Kidney (tissue), 13 donors: ENCODE measurements at regions not wholly inside any gene's neighbourhood (a gene's known extent, or its start where the extent isn't known, plus 50 kb on each side); places are given as distances from the start of the nearest gene placed in this dataset.

Experiments
- DNase-seq, 5 donors: peaks; one replicate each; pipeline ENCODE4 v3.0.0-alpha.2; 2013 to 2020
- FAIRE-seq: peaks from 2 replicates; lab custom pipeline; 2012; peaks lifted over from hg19 to GRCh38; lab: Jason Lieb, UNC
- H3K27ac ChIP-seq, 2 donors: one replicate each; pipeline ENCODE4 v1.7.0; 2013; ENCODE audit warnings: low read depth in 2 of 2, low read length in 2 of 2, inconsistent platforms in 1 of 2
- H3K27me3 ChIP-seq: one replicate; pipeline ENCODE4 v1.7.1; 2013; ENCODE audit warnings: low read length, inconsistent platforms; ENCODE audit not compliant: control insufficient read depth, insufficient read depth
- H3K36me3 ChIP-seq, 3 donors: one replicate each; pipeline versions ENCODE4 v1.7.0 to v1.7.1; 2013; ENCODE audit warnings: low read length in 3 of 3, control low read depth in 1 of 3, inconsistent platforms in 1 of 3; ENCODE audit not compliant: insufficient read depth in 3 of 3, control insufficient read depth in 2 of 3
- H3K4me1 ChIP-seq, 3 donors: one replicate each; pipeline versions ENCODE4 v1.7.0 to v1.7.1; 2013; ENCODE audit warnings: low read length in 3 of 3, inconsistent platforms in 1 of 3, low read depth in 1 of 3; ENCODE audit not compliant: control insufficient read depth in 2 of 3, insufficient read depth in 2 of 3
- H3K4me3 ChIP-seq, 3 donors: one replicate each; pipeline versions ENCODE4 v1.7.0 to v1.8.1; 2013; ENCODE audit warnings: low read length in 3 of 3, control low read depth in 1 of 3, inconsistent platforms in 1 of 3
- H3K9ac ChIP-seq, 3 donors: one replicate each; pipeline versions ENCODE4 v1.7.0 to v1.7.1; 2013; ENCODE audit warnings: low read length in 3 of 3, control low read depth in 1 of 3, inconsistent platforms in 1 of 3
- H3K9me3 ChIP-seq, 3 donors: one replicate each; pipeline versions ENCODE4 v1.7.0 to v1.7.1; 2013; ENCODE audit warnings: low read length in 3 of 3, control low read depth in 1 of 3, inconsistent platforms in 1 of 3; ENCODE audit not compliant: control insufficient read depth in 2 of 3, insufficient read depth in 1 of 3
- CTCF ChIP-seq: IDR thresholded peaks from 3 replicates; pipeline ENCODE4 v1.5.1; 2012; ENCODE audit warnings: mild to moderate bottlenecking, moderate library complexity, borderline replicate concordance; ENCODE audit not compliant: insufficient read depth; ENCODE audit errors: extremely low read depth
- intact Hi-C: fragments of 100-400 bp; cut with DNase I; formaldehyde crosslinking; loops from one replicate; pipeline ENCODE4 v1.11.1; 2022
- donor health status: control.
- donor health status: control.
- donor health status: control.
- donor health status: control.
- donor health status: control.
- donor health status: DM: yes; HTN: yes; CAD: no.
- donor health status: Normal renal cell carcinoma (clear cell type).

- TF ChIP-seq CTCF = no peak
- FAIRE-seq = no peak
- no peak overlapping the region for H3K4me3 ChIP-seq
- H3K9me3 ChIP-seq = no peaks in the 10 kb centered on the region
- no peaks in the 10 kb centered on the region for H3K36me3 ChIP-seq
- intact Hi-C loops = no loop called here
- H3K27ac ChIP-seq = no peak overlapping the region
- DNase-seq = peak in 1 of 5 donors; percentile 42
- no peaks in the 10 kb centered on the region for H3K27me3 ChIP-seq
- H3K9ac ChIP-seq = no peak overlapping the region
- no peaks in the 10 kb centered on the region for H3K4me1 ChIP-seq
Observed at GRCh38 chr5:122523776-122524175, 211.7 kb downstream of the SNCAIP start.

GRCh38 chr5:122527547-122527946, 215.5 kb downstream of the SNCAIP start:
- H3K9me3 ChIP-seq = no peaks in the 10 kb centered on the region
- no peaks in the 10 kb centered on the region for H3K4me1 ChIP-seq
- H3K4me3 ChIP-seq = no peak overlapping the region
- no peaks in the 10 kb centered on the region for H3K36me3 ChIP-seq
- no peak overlapping the region for H3K27ac ChIP-seq
- H3K9ac ChIP-seq = no peak overlapping the region
- no peak for DNase-seq
- TF ChIP-seq CTCF = no peak
- intact Hi-C loops = no loop called here
- no peak for FAIRE-seq
- H3K27me3 ChIP-seq = no peaks in the 10 kb centered on the region

- Histone ChIP-seq H3K27me3 (no peaks in the 10 kb centered on the region), H3K9me3 (no peaks in the 10 kb centered on the region), H3K4me3 (no peak overlapping the region), H3K36me3 (no peaks in the 10 kb centered on the region), H3K9ac (no peak overlapping the region), H3K4me1 (no peaks in the 10 kb centered on the region), H3K27ac (no peak overlapping the region)
- TF ChIP-seq CTCF = no peak
- FAIRE-seq (no peak), DNase-seq (peak in 2 of 5 donors; percentile 40 to 49)
- intact Hi-C loops = no loop called here
Observed at GRCh38 chr5:122532035-122532434, 220.0 kb downstream of the SNCAIP start.

GRCh38 chr5:122533825-122534224, 221.8 kb downstream of the SNCAIP start:
- Histone ChIP-seq H3K27me3 (no peaks in the 10 kb centered on the region), H3K9me3 (no peaks in the 10 kb centered on the region), H3K9ac (no peak overlapping the region), H3K27ac (no peak overlapping the region), H3K36me3 (no peaks in the 10 kb centered on the region), H3K4me3 (no peak overlapping the region), H3K4me1 (no peaks in the 10 kb centered on the region)
- DNase-seq (no peak), FAIRE-seq (no peak)
- intact Hi-C loops = no loop called here
- no peak for TF ChIP-seq CTCF
